SJSA1 (cell line): ENCODE measurements at regions not wholly inside any gene's neighbourhood (a gene's known extent, or its start where the extent isn't known, plus 50 kb on each side); places are given as distances from the start of the nearest gene placed in this dataset.

Source experiments
- DNase-seq, 2 experiments: peaks; one replicate each; pipeline ENCODE4 v3.0.0-alpha.2; 2015 to 2020; ENCODE audit warnings: low spot score in 2 of 2, low read depth in 1 of 2
- H3K27ac ChIP-seq: fragments of 250-450 bp; sonication (Bioruptor Pico); 2 replicates; pipeline ENCODE4 v1.5.1; 2020; ENCODE audit warnings: mild to moderate bottlenecking, moderate library complexity
- H3K27me3 ChIP-seq: fragments of 250-450 bp; sonication (Bioruptor Pico); replicated peaks from 2 replicates; pipeline ENCODE4 v1.5.1; 2020; ENCODE audit warnings: mild to moderate bottlenecking, moderate library complexity
- H3K36me3 ChIP-seq: fragments of 250-450 bp; sonication (Bioruptor Pico); 2 replicates; pipeline ENCODE4 v1.5.1; 2020; ENCODE audit warnings: mild to moderate bottlenecking
- H3K4me1 ChIP-seq: fragments of 250-450 bp; sonication (Bioruptor Pico); replicated peaks from 2 replicates; pipeline ENCODE4 v1.6.1; 2021; ENCODE audit warnings: mild to moderate bottlenecking
- H3K4me3 ChIP-seq: fragments of 250-450 bp; sonication (Bioruptor Pico); 2 replicates; pipeline ENCODE4 v1.5.1; 2020; ENCODE audit warnings: mild to moderate bottlenecking
- H3K9me3 ChIP-seq: fragments of 250-450 bp; sonication (Bioruptor Pico); replicated peaks from 2 replicates; pipeline ENCODE4 v1.5.1; 2020; ENCODE audit warnings: mild to moderate bottlenecking

- Histone ChIP-seq H3K4me3 (no peak overlapping the region), H3K9me3 (no peaks in the 10 kb centered on the region), H3K36me3 (no peaks in the 10 kb centered on the region), H3K27me3 (no peaks in the 10 kb centered on the region), H3K27ac (no peak overlapping the region), H3K4me1 (no peaks in the 10 kb centered on the region)
- no peak for DNase-seq
Observed at GRCh38 chr16:64058685-64059084, 1063.2 kb downstream of the CDH11 start.

DNA sequence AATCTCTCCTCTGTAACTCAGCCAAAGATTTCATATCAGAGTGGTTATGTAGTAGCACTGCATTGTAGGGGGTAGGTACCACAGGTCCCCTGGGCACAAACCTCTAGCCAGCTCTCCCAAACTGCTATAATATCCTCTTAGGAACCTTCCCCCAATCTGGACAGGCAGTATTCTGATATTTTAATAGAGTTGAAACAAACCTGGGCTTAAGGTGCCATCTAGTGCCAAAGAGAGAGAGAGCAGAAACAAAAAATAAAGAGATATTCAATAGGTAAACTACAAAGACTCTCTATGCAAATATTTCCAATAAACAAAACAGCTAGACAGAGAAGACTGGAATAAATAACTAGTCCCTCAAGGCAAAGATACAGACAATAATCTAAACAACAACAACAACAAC is 1070.0 kb downstream of the CDH11 start:
- no peak for DNase-seq

GRCh38 chr16:64047878-64048277 is 1074.0 kb downstream of the CDH11 start:
- Histone ChIP-seq H3K4me3 (no peak overlapping the region), H3K27ac (no peak overlapping the region), H3K36me3 (no peaks in the 10 kb centered on the region), H3K27me3 (no peaks in the 10 kb centered on the region), H3K9me3 (no peaks in the 10 kb centered on the region), H3K4me1 (no peaks in the 10 kb centered on the region)
- no peak for DNase-seq

More for the DNA sequence above, 1070.0 kb downstream of the CDH11 start:
- Histone ChIP-seq H3K27ac (no peak overlapping the region), H3K9me3 (no peaks in the 10 kb centered on the region), H3K27me3 (no peaks in the 10 kb centered on the region), H3K36me3 (no peaks in the 10 kb centered on the region), H3K4me3 (no peak overlapping the region), H3K4me1 (no peaks in the 10 kb centered on the region)

GRCh38 chr16:64047207-64047606 is 1074.7 kb downstream of the CDH11 start:
- Histone ChIP-seq H3K27ac (no peak overlapping the region), H3K36me3 (no peaks in the 10 kb centered on the region), H3K4me1 (no peaks in the 10 kb centered on the region)

DNA sequence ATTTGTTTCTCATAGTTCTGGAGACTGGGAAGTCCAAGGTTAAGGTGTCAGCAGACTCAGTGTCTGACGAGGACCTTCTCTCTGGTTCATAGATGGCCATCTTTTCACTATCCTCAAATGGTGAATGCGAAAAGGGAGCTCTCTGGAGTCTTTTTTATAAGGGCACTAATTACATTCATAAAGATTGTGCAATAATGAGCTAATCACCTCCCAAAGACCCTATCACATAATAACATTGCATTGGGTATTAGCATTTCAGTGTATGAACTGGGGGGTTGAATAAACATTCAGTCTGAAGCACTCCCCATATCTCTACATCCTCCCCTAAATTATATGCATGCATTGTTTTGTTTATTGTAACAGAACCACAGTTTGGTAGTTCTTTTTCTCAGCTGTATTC is 1086.5 kb downstream of the CDH11 start:
- no peaks in the 10 kb centered on the region for H3K9me3 ChIP-seq
- DNase-seq: no peak
- H3K27me3 ChIP-seq: no peaks in the 10 kb centered on the region
- no peak overlapping the region for H3K27ac ChIP-seq
- H3K4me3 ChIP-seq: no peak overlapping the region
- no peaks in the 10 kb centered on the region for H3K36me3 ChIP-seq
- no peaks in the 10 kb centered on the region for H3K4me1 ChIP-seq

More at GRCh38 chr16:64047207-64047606, 1074.7 kb downstream of the CDH11 start:
- no peak for DNase-seq
- Histone ChIP-seq H3K4me3 (no peak overlapping the region), H3K9me3 (no peaks in the 10 kb centered on the region), H3K27me3 (no peaks in the 10 kb centered on the region)

DNA sequence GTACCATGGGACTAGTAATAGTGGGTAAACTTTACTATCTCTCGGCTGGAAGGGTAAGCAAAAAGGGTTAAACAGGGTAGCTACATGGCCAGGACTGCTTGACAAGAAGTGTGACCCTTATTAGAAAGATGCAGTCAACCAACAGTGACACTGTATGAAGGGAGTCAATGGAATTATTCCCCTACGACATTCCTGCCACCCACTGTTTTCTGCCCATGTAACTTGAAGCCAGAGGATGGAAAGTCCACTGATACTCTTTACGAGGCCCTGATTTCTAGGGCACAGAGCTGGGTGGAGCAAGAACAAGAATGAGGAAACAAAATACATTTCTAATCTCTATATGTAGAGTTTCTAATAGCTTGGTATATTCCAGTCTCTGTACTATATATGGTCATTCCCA is 1102.5 kb downstream of the CDH11 start:
- H3K4me1 ChIP-seq: no peaks in the 10 kb centered on the region
- H3K36me3 ChIP-seq: no peaks in the 10 kb centered on the region
- DNase-seq: no peak
- H3K27me3 ChIP-seq: no peaks in the 10 kb centered on the region
- no peak overlapping the region for H3K4me3 ChIP-seq
- no peak overlapping the region for H3K27ac ChIP-seq
- H3K9me3 ChIP-seq: no peaks in the 10 kb centered on the region

- H3K27ac ChIP-seq: no peak overlapping the region
- DNase-seq: no peak
- no peaks in the 10 kb centered on the region for H3K27me3 ChIP-seq
- no peak overlapping the region for H3K4me3 ChIP-seq
- H3K4me1 ChIP-seq: no peaks in the 10 kb centered on the region
- H3K9me3 ChIP-seq: no peaks in the 10 kb centered on the region
- H3K36me3 ChIP-seq: no peaks in the 10 kb centered on the region
Observed at GRCh38 chr16:64017796-64018195, 1104.1 kb downstream of the CDH11 start.

- Histone ChIP-seq H3K4me1 (no peaks in the 10 kb centered on the region), H3K27ac (no peak overlapping the region), H3K9me3 (no peaks in the 10 kb centered on the region), H3K36me3 (no peaks in the 10 kb centered on the region), H3K4me3 (no peak overlapping the region), H3K27me3 (no peaks in the 10 kb centered on the region)
- no peak for DNase-seq
Observed at GRCh38 chr16:64013856-64014255, 1108.0 kb downstream of the CDH11 start.

- H3K4me3 ChIP-seq: no peak overlapping the region
Observed at GRCh38 chr16:64012166-64012565, 1109.7 kb downstream of the CDH11 start.

GRCh38 chr16:64011650-64012049 is 1110.2 kb downstream of the CDH11 start:
- no peak overlapping the region for H3K4me3 ChIP-seq

More at GRCh38 chr16:64012166-64012565, 1109.7 kb downstream of the CDH11 start:
- no peak overlapping the region for H3K27ac ChIP-seq
- H3K27me3 ChIP-seq: no peaks in the 10 kb centered on the region
- no peaks in the 10 kb centered on the region for H3K4me1 ChIP-seq
- DNase-seq: no peak
- no peaks in the 10 kb centered on the region for H3K9me3 ChIP-seq
- no peaks in the 10 kb centered on the region for H3K36me3 ChIP-seq

DNA sequence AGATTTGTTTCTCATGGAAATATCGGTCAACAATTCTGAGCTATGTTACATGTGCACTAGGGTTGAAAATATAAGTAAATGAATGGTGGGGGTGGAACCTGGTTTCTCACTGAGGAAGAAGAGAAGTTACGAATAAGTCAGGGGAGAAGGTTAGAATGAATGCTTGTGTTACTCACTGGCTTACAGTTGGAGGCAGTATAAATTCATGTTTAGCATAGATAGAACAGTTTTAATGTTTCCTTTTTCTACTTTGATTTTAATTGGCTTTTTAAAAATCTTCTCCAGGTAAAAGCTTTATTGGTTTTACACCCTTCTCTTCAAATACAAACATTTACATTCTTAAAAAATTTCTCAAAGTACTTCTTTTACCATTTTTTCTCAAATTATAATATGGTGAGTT is 1113.7 kb downstream of the CDH11 start:
- no peaks in the 10 kb centered on the region for H3K9me3 ChIP-seq
- H3K36me3 ChIP-seq: no peaks in the 10 kb centered on the region
- H3K27ac ChIP-seq: no peak overlapping the region
- H3K27me3 ChIP-seq: no peaks in the 10 kb centered on the region
- no peak for DNase-seq
- no peaks in the 10 kb centered on the region for H3K4me1 ChIP-seq
- H3K4me3 ChIP-seq: no peak overlapping the region

More at GRCh38 chr16:64011650-64012049, 1110.2 kb downstream of the CDH11 start:
- Histone ChIP-seq H3K4me1 (no peaks in the 10 kb centered on the region), H3K27ac (no peak overlapping the region), H3K27me3 (no peaks in the 10 kb centered on the region), H3K36me3 (no peaks in the 10 kb centered on the region), H3K9me3 (no peaks in the 10 kb centered on the region)
- DNase-seq: no peak

- DNase-seq: no peak
- Histone ChIP-seq H3K4me1 (no peaks in the 10 kb centered on the region), H3K36me3 (no peaks in the 10 kb centered on the region), H3K27me3 (no peaks in the 10 kb centered on the region), H3K27ac (no peak overlapping the region), H3K9me3 (no peaks in the 10 kb centered on the region), H3K4me3 (no peak overlapping the region)
Observed at GRCh38 chr16:64004116-64004515, 1117.7 kb downstream of the CDH11 start.

GRCh38 chr16:63995025-63995424 is 1126.8 kb downstream of the CDH11 start:
- Histone ChIP-seq H3K4me3 (no peak overlapping the region), H3K4me1 (no peaks in the 10 kb centered on the region), H3K27ac (no peak overlapping the region), H3K36me3 (no peaks in the 10 kb centered on the region), H3K9me3 (no peaks in the 10 kb centered on the region), H3K27me3 (no peaks in the 10 kb centered on the region)
- no peak for DNase-seq

DNA sequence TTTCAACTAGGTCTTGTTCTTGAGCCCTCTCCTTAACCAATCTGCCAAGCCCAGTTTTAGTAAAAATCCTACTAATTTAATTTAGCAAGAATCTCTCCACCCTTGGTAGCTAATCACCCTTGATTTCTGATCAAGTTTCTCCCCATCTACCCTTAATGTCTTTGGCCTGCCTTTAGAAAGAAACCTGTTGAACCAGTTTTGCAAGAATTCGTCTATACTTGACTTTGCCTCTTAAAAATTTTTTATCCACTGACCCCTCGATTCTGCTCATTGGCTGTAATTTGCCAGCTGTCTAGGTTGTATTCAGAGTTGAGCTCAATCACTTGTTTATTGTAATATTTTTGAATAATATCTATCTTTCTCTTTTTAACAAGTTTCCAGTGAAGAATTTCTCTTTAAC is 1138.5 kb downstream of the CDH11 start:
- H3K9me3 ChIP-seq: no peaks in the 10 kb centered on the region
- no peaks in the 10 kb centered on the region for H3K27me3 ChIP-seq
- H3K36me3 ChIP-seq: no peaks in the 10 kb centered on the region
- H3K27ac ChIP-seq: no peak overlapping the region
- no peak overlapping the region for H3K4me3 ChIP-seq
- DNase-seq: no peak
- no peaks in the 10 kb centered on the region for H3K4me1 ChIP-seq

DNA sequence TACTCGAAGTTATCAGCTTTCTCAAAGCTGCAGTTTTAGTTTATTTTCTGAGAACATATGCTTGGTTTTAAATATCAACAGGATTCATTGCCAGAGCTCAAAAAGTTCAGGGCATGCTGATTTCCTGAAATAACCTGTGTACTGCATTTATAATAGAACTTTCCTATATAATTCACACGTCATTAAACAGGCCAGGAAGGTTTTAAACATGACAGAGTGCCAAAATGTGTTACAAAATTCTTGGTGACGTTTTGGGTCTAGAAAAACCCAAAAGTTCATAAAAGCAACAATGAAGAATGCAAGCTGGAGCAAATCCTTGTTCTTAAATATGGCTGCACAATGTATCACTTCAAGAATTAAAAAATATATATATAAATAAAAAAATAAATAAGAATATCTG is 1139.1 kb downstream of the CDH11 start:
- Histone ChIP-seq H3K4me1 (no peaks in the 10 kb centered on the region), H3K4me3 (no peak overlapping the region), H3K27me3 (no peaks in the 10 kb centered on the region), H3K36me3 (no peaks in the 10 kb centered on the region), H3K9me3 (no peaks in the 10 kb centered on the region), H3K27ac (no peak overlapping the region)
- DNase-seq: no peak
